OCI-LY3 (cell line): ENCODE measurements at regions not wholly inside any gene's neighbourhood (a gene's known extent, or its start where the extent isn't known, plus 50 kb on each side); places are given as distances from the start of the nearest gene placed in this dataset.

Experiments used
- CTCF ChIP-seq: fragments of 200-600, 300-600 bp; sonication (generic); IDR thresholded peaks from 2 replicates; pipeline ENCODE4 v1.5.1; 2014; ENCODE audit warnings: antibody characterized with exemption, low read length, low read depth
- EZH2phosphoT487 ChIP-seq: fragments of 200-600 bp; shearing (Covaris generic); IDR thresholded peaks from 2 replicates; pipeline ENCODE4 v1.6.1; 2018; ENCODE audit warnings: antibody characterized with exemption, mixed run types, low read depth

GRCh38 chr7:114086537-114086913 lies 167.7 kb upstream of the PPP1R3A start:
- no peak for TF ChIP-seq CTCF
- TF ChIP-seq EZH2phosphoT487: no peak
